ENCODE measurements at regions not wholly inside any gene's neighbourhood (a gene's known extent, or its start where the extent isn't known, plus 50 kb on each side); places are given as distances from the start of the nearest gene placed in this dataset.

DNA sequence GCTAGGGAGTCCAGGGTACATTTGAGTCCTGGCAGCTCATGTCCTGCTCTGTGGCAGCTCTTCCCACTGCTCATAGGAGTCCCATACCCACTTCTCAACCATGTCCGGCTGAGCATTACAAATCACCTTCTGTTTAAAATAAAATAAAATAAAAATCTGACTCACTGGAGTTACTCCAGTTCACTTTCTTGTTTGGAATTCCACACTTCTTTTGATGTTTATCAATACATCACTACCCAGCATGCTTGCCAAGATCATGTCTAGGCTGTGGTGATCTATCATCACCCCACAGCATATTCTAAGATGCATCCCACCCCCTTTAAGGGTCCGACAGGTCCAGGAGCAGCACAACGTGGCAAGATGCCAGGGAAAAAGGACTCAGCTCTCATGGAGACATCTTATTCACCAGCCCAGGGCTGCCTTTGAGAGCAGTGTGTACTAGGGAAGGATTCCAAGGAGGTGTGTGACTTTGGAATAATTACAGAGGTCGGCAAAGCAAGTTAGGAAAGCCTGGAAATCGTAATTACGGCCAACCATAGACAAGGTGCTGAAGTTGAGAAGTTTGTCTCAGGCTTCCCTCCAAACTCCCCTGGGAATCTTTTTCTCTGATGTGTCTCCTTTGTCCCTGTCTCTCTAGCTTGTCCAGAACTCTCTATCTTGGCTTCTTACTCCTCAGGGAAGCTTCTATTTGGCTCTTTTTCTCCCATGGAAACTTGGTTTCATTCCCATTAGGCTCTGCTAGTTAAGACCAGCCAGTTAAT lies 111.4 kb upstream of the SLC1A3 start:
- TF ChIP-seq POLR2AphosphoS5 (IDR thresholded peaks at IDR 0.05; ENCODE audit: borderline replicate concordance, low read depth, low read length) (no peak), EZH2 (IDR thresholded peaks at IDR 0.05) (no peak), FOXP2 (optimal IDR thresholded peaks at IDR 0.05; ENCODE audit: control extremely low read depth, extremely low read length, insufficient read depth) (no peak)
